ENCODE measurements at regions not wholly inside any gene's neighbourhood (a gene's known extent, or its start where the extent isn't known, plus 50 kb on each side); places are given as distances from the start of the nearest gene placed in this dataset.
A peak's percentile ranks its signal among the peaks of the same experiment; 100 is the strongest.

GRCh38 chr6:2433711-2434110 lies 188.3 kb upstream of the GMDS start:
- no peaks in the 10 kb centered on the region for H3K36me3 ChIP-seq (ENCODE audit: insufficient read depth, low read length)
- Mint-ChIP-seq H3K36me3 (no peaks in the 10 kb centered on the region), H3K4me3 (no peak overlapping the region), H3K4me1 (no peaks in the 10 kb centered on the region), H3K9me3 (no peaks in the 10 kb centered on the region), H3K27me3 (peaks cover 1 to 6% of the 10 kb centered on the region in 2 donors), H3K27ac (no peak overlapping the region)
- H3K4me3 ChIP-seq (ENCODE audit: low read length): no peak overlapping the region
- H3K27me3 ChIP-seq (ENCODE audit: insufficient read depth, low read length, poor library complexity, severe bottlenecking): no peaks in the 10 kb centered on the region
- no peaks in the 10 kb centered on the region for H3K4me1 ChIP-seq (ENCODE audit: insufficient read depth, low read length)
- no peaks in the 10 kb centered on the region for H3K9me3 ChIP-seq (ENCODE audit: low read length)
- CTCF ChIA-PET: no interaction called here
- H3K27ac ChIP-seq (ENCODE audit: low read depth, low read length): no peak overlapping the region
- no peak for DNase-seq
- POLR2A ChIA-PET: no interaction called here

- no peak for DNase-seq
- CTCF ChIA-PET: no interaction called here
Observed at GRCh38 chr6:2433266-2433665, 187.9 kb upstream of the GMDS start.

GRCh38 chr6:2432292-2432691 lies 186.9 kb upstream of the GMDS start:
- H3K4me3 ChIP-seq (ENCODE audit: low read length): no peak overlapping the region
- H3K4me1 ChIP-seq (ENCODE audit: insufficient read depth, low read length): no peaks in the 10 kb centered on the region
- ChIA-PET POLR2A (no interaction called here), CTCF (no interaction called here)
- Mint-ChIP-seq H3K27ac (no peak overlapping the region), H3K9me3 (no peaks in the 10 kb centered on the region), H3K4me3 (no peak overlapping the region), H3K27me3 (peaks cover 0 to 1% of the 10 kb centered on the region in 2 donors), H3K36me3 (no peaks in the 10 kb centered on the region), H3K4me1 (no peaks in the 10 kb centered on the region)
- DNase-seq: no peak
- no peaks in the 10 kb centered on the region for H3K36me3 ChIP-seq (ENCODE audit: insufficient read depth, low read length)
- H3K27ac ChIP-seq (ENCODE audit: low read depth, low read length): no peak overlapping the region
- no peaks in the 10 kb centered on the region for H3K9me3 ChIP-seq (ENCODE audit: low read length)
- H3K27me3 ChIP-seq (ENCODE audit: insufficient read depth, low read length, poor library complexity, severe bottlenecking): no peaks in the 10 kb centered on the region

More at GRCh38 chr6:2433266-2433665, 187.9 kb upstream of the GMDS start:
- Histone ChIP-seq H3K36me3 (ENCODE audit: insufficient read depth, low read length) (no peaks in the 10 kb centered on the region), H3K27ac (ENCODE audit: low read depth, low read length) (no peak overlapping the region), H3K4me3 (ENCODE audit: low read length) (no peak overlapping the region), H3K9me3 (ENCODE audit: low read length) (no peaks in the 10 kb centered on the region), H3K27me3 (ENCODE audit: insufficient read depth, low read length, poor library complexity, severe bottlenecking) (no peaks in the 10 kb centered on the region), H3K4me1 (ENCODE audit: insufficient read depth, low read length) (no peaks in the 10 kb centered on the region)
- POLR2A ChIA-PET: no interaction called here
- Mint-ChIP-seq H3K27me3 (peaks cover 1 to 2% of the 10 kb centered on the region in 2 donors), H3K4me1 (no peaks in the 10 kb centered on the region), H3K9me3 (no peaks in the 10 kb centered on the region), H3K36me3 (no peaks in the 10 kb centered on the region), H3K4me3 (no peak overlapping the region), H3K27ac (no peak overlapping the region)

- CTCF ChIA-PET: no interaction called here
Observed at GRCh38 chr6:2430612-2431011, 185.2 kb upstream of the GMDS start.

GRCh38 chr6:2429460-2429859 lies 184.1 kb upstream of the GMDS start:
- H3K9me3 Mint-ChIP-seq: peaks cover 0 to 11% (median 0%) of the 10 kb centered on the region in 5 donors
- no peak for DNase-seq

More at GRCh38 chr6:2430612-2431011, 185.2 kb upstream of the GMDS start:
- no peak for DNase-seq
- Mint-ChIP-seq H3K27me3 (peaks cover 0 to 1% of the 10 kb centered on the region in 2 donors), H3K27ac (no peak overlapping the region), H3K4me3 (no peak overlapping the region), H3K36me3 (peaks cover 0 to 4% (median 0%) of the 10 kb centered on the region in 3 donors), H3K9me3 (peaks cover 0 to 3% (median 0%) of the 10 kb centered on the region in 5 donors), H3K4me1 (no peaks in the 10 kb centered on the region)
- H3K27me3 ChIP-seq (ENCODE audit: insufficient read depth, low read length, poor library complexity, severe bottlenecking): no peaks in the 10 kb centered on the region
- H3K4me1 ChIP-seq (ENCODE audit: insufficient read depth, low read length): no peaks in the 10 kb centered on the region
- POLR2A ChIA-PET: no interaction called here
- H3K36me3 ChIP-seq (ENCODE audit: insufficient read depth, low read length): no peaks in the 10 kb centered on the region
- no peak overlapping the region for H3K27ac ChIP-seq (ENCODE audit: low read depth, low read length)
- H3K9me3 ChIP-seq (ENCODE audit: low read length): no peaks in the 10 kb centered on the region
- no peak overlapping the region for H3K4me3 ChIP-seq (ENCODE audit: low read length)

GRCh38 chr6:2429032-2429431 lies 183.6 kb upstream of the GMDS start:
- Mint-ChIP-seq H3K9me3 (peaks cover 0 to 12% (median 0%) of the 10 kb centered on the region in 5 donors), H3K4me3 (no peak overlapping the region), H3K27ac (no peak overlapping the region), H3K27me3 (peaks cover 0 to 7% of the 10 kb centered on the region in 2 donors), H3K4me1 (no peaks in the 10 kb centered on the region), H3K36me3 (peaks cover 0 to 14% (median 2%) of the 10 kb centered on the region in 3 donors)
- Histone ChIP-seq H3K4me1 (ENCODE audit: insufficient read depth, low read length) (no peaks in the 10 kb centered on the region), H3K9me3 (ENCODE audit: low read length) (no peaks in the 10 kb centered on the region), H3K4me3 (ENCODE audit: low read length) (no peak overlapping the region), H3K36me3 (ENCODE audit: insufficient read depth, low read length) (no peaks in the 10 kb centered on the region), H3K27ac (ENCODE audit: low read depth, low read length) (no peak overlapping the region), H3K27me3 (ENCODE audit: insufficient read depth, low read length, poor library complexity, severe bottlenecking) (no peaks in the 10 kb centered on the region)
- ChIA-PET POLR2A (no interaction called here), CTCF (no interaction called here)
- no peak for DNase-seq

More at GRCh38 chr6:2429460-2429859, 184.1 kb upstream of the GMDS start:
- Mint-ChIP-seq H3K4me1 (no peaks in the 10 kb centered on the region), H3K27me3 (peaks cover 0 to 7% of the 10 kb centered on the region in 2 donors), H3K4me3 (no peak overlapping the region), H3K36me3 (peaks cover 0 to 11% (median 1%) of the 10 kb centered on the region in 3 donors), H3K27ac (no peak overlapping the region)
- no peaks in the 10 kb centered on the region for H3K4me1 ChIP-seq (ENCODE audit: insufficient read depth, low read length)
- H3K27ac ChIP-seq (ENCODE audit: low read depth, low read length): no peak overlapping the region
- H3K36me3 ChIP-seq (ENCODE audit: insufficient read depth, low read length): no peaks in the 10 kb centered on the region
- POLR2A ChIA-PET: no interaction called here
- H3K27me3 ChIP-seq (ENCODE audit: insufficient read depth, low read length, poor library complexity, severe bottlenecking): no peaks in the 10 kb centered on the region
- no peaks in the 10 kb centered on the region for H3K9me3 ChIP-seq (ENCODE audit: low read length)
- no peak overlapping the region for H3K4me3 ChIP-seq (ENCODE audit: low read length)
- CTCF ChIA-PET: no interaction called here

GRCh38 chr6:2426561-2427340 lies 181.3 kb upstream of the GMDS start:
- no peak for DNase-seq
- Histone ChIP-seq H3K27ac (ENCODE audit: low read depth, low read length) (no peak overlapping the region), H3K36me3 (ENCODE audit: insufficient read depth, low read length) (no peaks in the 10 kb centered on the region), H3K4me1 (ENCODE audit: insufficient read depth, low read length) (no peaks in the 10 kb centered on the region), H3K9me3 (ENCODE audit: low read length) (no peaks in the 10 kb centered on the region), H3K27me3 (ENCODE audit: insufficient read depth, low read length, poor library complexity, severe bottlenecking) (no peaks in the 10 kb centered on the region), H3K4me3 (ENCODE audit: low read length) (no peak overlapping the region)
- H3K36me3 Mint-ChIP-seq: peaks cover 0 to 14% (median 2%) of the 10 kb centered on the region in 3 donors
- H3K4me3 Mint-ChIP-seq: no peak overlapping the region
- POLR2A ChIA-PET: no interaction called here
- no peaks in the 10 kb centered on the region for H3K4me1 Mint-ChIP-seq
- CTCF ChIA-PET: no interaction called here
- H3K27ac Mint-ChIP-seq: no peak overlapping the region
- H3K9me3 Mint-ChIP-seq: peaks cover 0 to 12% (median 2%) of the 10 kb centered on the region in 5 donors
- H3K27me3 Mint-ChIP-seq: peaks cover 0 to 7% of the 10 kb centered on the region in 2 donors

- CTCF ChIA-PET: no interaction called here
- H3K9me3 ChIP-seq (ENCODE audit: low read length): no peaks in the 10 kb centered on the region
- peaks cover 0 to 9% (median 0%) of the 10 kb centered on the region in 5 donors for H3K9me3 Mint-ChIP-seq
- no peaks in the 10 kb centered on the region for H3K4me1 Mint-ChIP-seq
- POLR2A ChIA-PET: no interaction called here
- no peak overlapping the region for H3K4me3 ChIP-seq (ENCODE audit: low read length)
- no peak for DNase-seq
- H3K4me1 ChIP-seq (ENCODE audit: insufficient read depth, low read length): no peaks in the 10 kb centered on the region
- H3K4me3 Mint-ChIP-seq: no peak overlapping the region
- no peaks in the 10 kb centered on the region for H3K36me3 ChIP-seq (ENCODE audit: insufficient read depth, low read length)
- H3K27ac Mint-ChIP-seq: peak overlapping the region in 1 of 8 donors; percentile 59
- H3K27me3 ChIP-seq (ENCODE audit: insufficient read depth, low read length, poor library complexity, severe bottlenecking): no peaks in the 10 kb centered on the region
- H3K27ac ChIP-seq (ENCODE audit: low read depth, low read length): no peak overlapping the region
- H3K27me3 Mint-ChIP-seq: peaks cover 0 to 1% of the 10 kb centered on the region in 2 donors
- H3K36me3 Mint-ChIP-seq: peaks cover 0 to 1% (median 0%) of the 10 kb centered on the region in 3 donors
Observed at GRCh38 chr6:2416128-2416712, 170.8 kb upstream of the GMDS start.

Measured in CD8-positive, alpha-beta memory T cell (primary cell).